ENCODE measurements at regions not wholly inside any gene's neighbourhood (a gene's known extent, or its start where the extent isn't known, plus 50 kb on each side); places are given as distances from the start of the nearest gene placed in this dataset.
A peak's percentile ranks its signal among the peaks of the same experiment; 100 is the strongest.

- TF ChIP-seq EZH2 (IDR thresholded peaks at IDR 0.05; ENCODE audit: low read depth) (no peak), CTCF (conservative IDR thresholded peaks at IDR 0.05) (no peak)
- Histone ChIP-seq H3K9me3 (ENCODE audit: insufficient read depth, low read depth) (0 out of 2 replicates have a peak, but pooled peaks cover 15% of the 10 kb centered on the region), H3K4me1 (replicated peaks; ENCODE audit: insufficient read depth) (peaks cover 18% of the 10 kb centered on the region), H3K79me2 (ENCODE audit: low read depth) (no peaks in the 10 kb centered on the region), H3K27me3 (ENCODE audit: insufficient read depth, low read depth) (no peaks in the 10 kb centered on the region), H3K27ac (peak overlapping the region; percentile 89), H3K36me3 (ENCODE audit: low read depth) (no peaks in the 10 kb centered on the region), H3K9me2 (ENCODE audit: insufficient read depth) (peaks cover 3% of the 10 kb centered on the region; the same call in 1 of the 2 replicates), H3F3A (ENCODE audit: insufficient read depth, low read depth) (peaks cover 17% of the 10 kb centered on the region), H4K20me1 (ENCODE audit: insufficient read depth) (no peaks in the 10 kb centered on the region), H3K4me2 (no peak overlapping the region), H2AFZ (no peak overlapping the region), H3K4me3 (no peak overlapping the region)
- ChIA-PET POLR2A (ENCODE audit: unreplicated experiment) (no interaction called here), CTCF (no interaction called here)
- no peak for DNase-seq
- intact Hi-C loops (cut with micrococcal nuclease; ENCODE audit: unreplicated experiment) = no loop called here
- BruUV-seq (replicated peaks) = no TSS peak
Observed at GRCh38 chr11:93053864-93054263, 84.4 kb downstream of the MTNR1B start.

GRCh38 chr11:93054279-93054678 lies 84.8 kb downstream of the MTNR1B start:
- ChIA-PET CTCF (no interaction called here), POLR2A (ENCODE audit: unreplicated experiment) (interaction anchor here (0.6 kb wide), 1 partner anchor 84 kb away, joined by 5 read pairs; no protein-coding TSS in a partner anchor)
- H3K9me2 ChIP-seq (ENCODE audit: insufficient read depth) = peaks cover 3% of the 10 kb centered on the region; the same call in 1 of the 2 replicates
- TF ChIP-seq EZH2 (IDR thresholded peaks at IDR 0.05; ENCODE audit: low read depth) = no peak
- TF ChIP-seq CTCF (conservative IDR thresholded peaks at IDR 0.05) = no peak
- H3K79me2 ChIP-seq (ENCODE audit: low read depth) = no peaks in the 10 kb centered on the region
- intact Hi-C loops (cut with micrococcal nuclease; ENCODE audit: unreplicated experiment) = no loop called here
- H3K9me3 ChIP-seq (ENCODE audit: insufficient read depth, low read depth) = 0 out of 2 replicates have a peak, but pooled peaks cover 15% of the 10 kb centered on the region
- H3K27me3 ChIP-seq (ENCODE audit: insufficient read depth, low read depth) = no peaks in the 10 kb centered on the region
- H2AFZ ChIP-seq = no peak overlapping the region
- no peaks in the 10 kb centered on the region for H4K20me1 ChIP-seq (ENCODE audit: insufficient read depth)
- H3K36me3 ChIP-seq (ENCODE audit: low read depth) = no peaks in the 10 kb centered on the region
- peaks cover 17% of the 10 kb centered on the region for H3F3A ChIP-seq (ENCODE audit: insufficient read depth, low read depth)
- no TSS peak for BruUV-seq (replicated peaks)
- H3K27ac ChIP-seq = peak overlapping the region; percentile 89
- no peak for DNase-seq
- no peak overlapping the region for H3K4me3 ChIP-seq
- no peak overlapping the region; the same call in 1 of the 2 replicates for H3K4me2 ChIP-seq
- H3K4me1 ChIP-seq (replicated peaks; ENCODE audit: insufficient read depth) = peaks cover 18% of the 10 kb centered on the region

GRCh38 chr11:93054881-93055280 lies 85.4 kb downstream of the MTNR1B start:
- Histone ChIP-seq H3K79me2 (ENCODE audit: low read depth) (no peaks in the 10 kb centered on the region), H3K27ac (peak overlapping the region; percentile 89), H3K4me1 (replicated peaks; ENCODE audit: insufficient read depth) (peaks cover 18% of the 10 kb centered on the region), H3K36me3 (ENCODE audit: low read depth) (no peaks in the 10 kb centered on the region), H4K20me1 (ENCODE audit: insufficient read depth) (no peaks in the 10 kb centered on the region), H3K27me3 (ENCODE audit: insufficient read depth, low read depth) (no peaks in the 10 kb centered on the region), H3K9me2 (ENCODE audit: insufficient read depth) (peaks cover 3% of the 10 kb centered on the region; the same call in 1 of the 2 replicates), H3F3A (ENCODE audit: insufficient read depth, low read depth) (peaks cover 17% of the 10 kb centered on the region), H3K4me3 (no peak overlapping the region), H2AFZ (no peak overlapping the region), H3K9me3 (ENCODE audit: insufficient read depth, low read depth) (0 out of 2 replicates have a peak, but pooled peaks cover 15% of the 10 kb centered on the region), H3K4me2 (no peak overlapping the region)
- TF ChIP-seq EZH2 (IDR thresholded peaks at IDR 0.05; ENCODE audit: low read depth) (no peak), CTCF (conservative IDR thresholded peaks at IDR 0.05) (no peak)
- intact Hi-C loops (cut with micrococcal nuclease; ENCODE audit: unreplicated experiment) = no loop called here
- BruUV-seq (replicated peaks) = no TSS peak
- CTCF ChIA-PET = no interaction called here
- POLR2A ChIA-PET (ENCODE audit: unreplicated experiment) = interaction anchor here (0.5 to 0.7 kb wide), 4 partner anchors 77 to 1808 kb away, joined by 5 to 9 read pairs (median 5); no protein-coding TSS in a partner anchor
- DNase-seq = peak; percentile 47 to 92
